Effector CD4-positive, alpha-beta T cell (primary cell): ENCODE measurements at regions not wholly inside any gene's neighbourhood (a gene's known extent, or its start where the extent isn't known, plus 50 kb on each side); places are given as distances from the start of the nearest gene placed in this dataset.

ENCODE experiments used
- DNase-seq: peaks from one replicate; pipeline ENCODE4 v3.0.0-alpha.2; 2020

DNA sequence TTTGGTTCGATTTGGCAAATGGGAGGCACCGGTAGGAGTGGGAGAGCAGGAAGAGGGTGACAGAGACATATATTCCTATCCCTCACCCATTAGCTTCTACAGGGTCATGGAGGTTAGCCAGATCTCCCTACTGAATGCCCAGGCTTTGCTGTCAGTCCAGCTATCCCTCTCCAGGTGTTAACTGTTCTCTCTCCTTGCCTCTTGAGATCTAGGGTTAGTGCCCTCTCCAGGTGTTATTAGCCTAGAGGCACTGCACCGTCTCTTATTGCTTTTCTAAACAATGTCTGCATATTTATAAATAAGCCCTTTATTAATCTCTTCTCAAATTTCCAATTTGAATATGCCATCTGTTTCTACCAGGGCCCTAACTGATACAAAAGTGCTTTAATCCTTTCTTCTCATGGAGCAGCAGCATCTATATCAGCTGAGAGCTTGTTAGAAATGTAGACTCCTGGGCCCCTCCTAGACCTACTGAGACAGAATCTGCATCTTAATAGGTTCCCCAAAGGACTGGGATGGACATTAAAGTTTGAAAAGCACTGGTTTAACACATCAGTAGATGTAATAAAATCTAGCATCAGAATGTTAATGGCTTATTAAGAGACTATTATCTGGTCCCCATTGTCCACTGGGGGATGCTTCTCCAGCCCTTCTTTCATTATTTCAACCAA, 322.5 kb upstream of the SLC24A2 start:
- no peak for DNase-seq

DNA sequence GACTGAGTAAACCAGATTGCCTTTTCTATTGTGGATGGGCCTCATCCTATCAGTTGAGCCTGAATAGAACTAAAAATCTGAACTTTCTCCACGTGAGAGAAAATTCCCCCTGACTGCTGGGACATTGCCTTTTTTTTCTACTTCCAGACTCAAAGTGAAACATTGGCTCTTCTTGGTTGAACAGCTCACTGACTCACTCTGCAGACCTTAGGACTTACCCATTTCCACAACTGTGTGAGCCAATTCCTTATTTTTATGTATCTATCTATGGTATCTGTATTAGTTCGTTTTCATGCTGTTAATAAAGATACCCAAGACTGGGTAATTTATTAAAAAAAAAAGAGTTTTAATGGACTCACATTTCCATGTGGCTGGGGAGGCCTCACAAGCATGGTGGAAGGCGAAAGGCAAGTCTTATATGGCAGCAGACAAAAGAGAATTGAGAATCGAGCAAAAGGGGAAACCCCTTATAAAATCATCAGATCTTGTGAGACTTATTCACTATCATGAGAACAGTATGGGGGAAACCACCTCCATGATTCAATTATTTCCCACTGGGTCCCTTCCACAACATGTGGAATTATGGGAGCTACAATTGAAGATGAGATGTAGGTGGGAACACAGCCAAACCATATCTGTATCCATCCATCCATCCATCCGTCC, 306.7 kb upstream of the SLC24A2 start:
- DNase-seq: no peak

DNA sequence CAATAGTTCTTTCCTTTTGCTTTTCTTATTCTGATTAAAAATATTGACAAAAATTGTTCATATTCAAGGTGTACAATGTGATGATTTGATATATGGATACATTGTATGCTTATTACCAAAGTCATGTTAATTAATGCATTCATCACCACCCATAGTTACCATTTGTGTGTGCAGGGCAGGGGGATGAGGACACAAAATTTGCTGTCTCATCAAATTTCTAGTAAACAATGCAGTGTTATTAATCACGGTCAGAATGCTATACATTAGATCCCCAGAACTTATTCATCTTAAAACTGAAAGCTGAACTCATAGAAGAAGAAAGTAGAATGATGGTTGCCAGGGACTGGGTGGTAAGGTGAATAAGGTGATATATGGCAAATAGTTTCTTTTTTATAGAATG, 303.7 kb upstream of the SLC24A2 start:
- DNase-seq: no peak

DNA sequence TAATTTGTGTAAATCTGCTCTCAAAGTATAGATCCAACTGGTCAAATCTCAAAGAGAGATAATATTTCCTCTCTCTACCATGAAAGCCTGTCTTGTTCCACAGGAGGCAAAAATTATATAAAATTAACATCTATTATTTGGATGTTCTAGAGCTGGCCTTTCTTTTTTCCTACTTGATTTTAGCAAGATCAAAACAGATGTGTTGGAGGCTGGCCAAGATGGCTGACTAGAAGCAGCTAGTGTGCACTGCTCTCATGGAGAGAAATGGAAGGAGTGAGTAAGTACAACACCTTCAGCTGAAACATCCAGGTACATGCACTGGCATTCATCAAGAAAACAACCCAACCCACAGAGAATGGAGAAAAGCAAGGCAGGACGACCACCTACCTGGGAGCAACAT, 298.6 kb upstream of the SLC24A2 start:
- DNase-seq: no peak

DNA sequence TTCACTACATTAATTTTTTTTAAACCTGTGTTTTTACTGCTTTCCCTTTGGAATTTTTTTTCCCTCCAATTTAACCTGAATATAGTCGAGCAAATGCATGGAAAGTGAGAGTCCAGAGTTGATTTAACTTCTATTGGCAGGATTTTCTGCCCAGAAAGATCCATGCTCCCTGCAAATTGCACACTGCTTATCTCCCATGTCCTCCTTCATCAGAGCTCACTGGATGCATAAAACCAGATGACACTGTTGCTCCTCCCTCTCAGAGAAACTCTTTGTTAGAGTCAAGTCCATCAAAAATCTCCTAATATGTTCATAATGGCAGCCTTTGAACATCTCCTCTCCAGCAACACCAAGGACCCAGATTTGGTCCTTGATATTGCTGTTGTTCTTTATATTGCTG, 297.0 kb upstream of the SLC24A2 start:
- no peak for DNase-seq

DNA sequence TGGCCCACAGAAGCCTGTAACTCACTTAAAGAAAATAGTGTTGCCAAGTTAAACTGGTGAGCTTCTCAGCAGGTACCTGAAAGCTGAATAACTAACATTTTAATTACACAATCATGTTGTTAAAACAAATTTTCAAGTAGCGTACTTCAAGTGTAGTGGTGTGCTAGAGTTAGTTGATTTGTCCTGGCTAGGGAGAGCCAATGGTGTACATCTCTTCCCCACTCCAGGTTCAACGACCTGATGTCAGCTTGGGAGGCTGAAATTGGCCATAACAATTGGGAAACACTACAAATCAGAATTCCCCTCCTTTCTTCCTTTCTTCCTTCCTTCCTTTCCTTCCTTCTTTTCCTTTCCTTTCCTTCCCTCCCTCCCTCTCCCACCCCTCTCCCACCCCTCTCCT, 295.3 kb upstream of the SLC24A2 start:
- no peak for DNase-seq

DNA sequence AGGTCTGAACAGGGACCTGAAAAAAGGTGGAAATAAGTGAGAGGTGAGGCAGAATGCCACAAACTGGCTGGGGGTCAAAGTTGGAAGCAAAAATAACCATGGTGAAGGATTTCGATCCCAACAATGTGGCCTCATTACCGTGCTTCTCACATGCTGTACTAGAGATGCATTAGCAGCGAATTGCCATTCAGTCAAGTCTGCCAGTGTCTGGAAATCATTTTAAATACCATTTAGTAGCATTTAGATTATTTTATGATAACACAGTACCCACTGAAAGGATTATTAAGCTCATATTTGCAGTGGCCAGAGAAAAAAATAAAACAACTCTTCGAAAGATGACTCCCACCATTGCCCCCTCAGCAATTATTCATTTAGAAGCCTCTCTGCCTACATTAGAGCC, 294.6 kb upstream of the SLC24A2 start:
- DNase-seq: no peak

DNA sequence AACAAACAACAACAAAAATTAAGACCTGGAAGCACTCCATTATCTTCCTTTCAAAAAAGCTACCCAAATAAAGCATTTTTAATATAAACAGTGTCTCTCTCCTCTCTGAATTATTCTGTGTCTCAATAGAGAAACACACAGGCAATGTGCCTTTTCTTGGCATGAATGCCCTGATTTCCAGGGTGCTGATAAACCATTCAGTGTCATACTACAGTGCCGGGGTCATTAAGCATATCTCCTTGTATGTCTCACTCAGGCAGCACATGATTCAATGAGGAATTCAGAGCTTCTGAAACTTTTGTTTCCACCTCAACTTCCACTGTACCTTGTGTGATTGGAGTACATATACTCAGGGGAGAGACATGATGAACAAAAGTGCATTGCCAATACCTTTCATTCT, 294.0 kb upstream of the SLC24A2 start:
- no peak for DNase-seq

DNA sequence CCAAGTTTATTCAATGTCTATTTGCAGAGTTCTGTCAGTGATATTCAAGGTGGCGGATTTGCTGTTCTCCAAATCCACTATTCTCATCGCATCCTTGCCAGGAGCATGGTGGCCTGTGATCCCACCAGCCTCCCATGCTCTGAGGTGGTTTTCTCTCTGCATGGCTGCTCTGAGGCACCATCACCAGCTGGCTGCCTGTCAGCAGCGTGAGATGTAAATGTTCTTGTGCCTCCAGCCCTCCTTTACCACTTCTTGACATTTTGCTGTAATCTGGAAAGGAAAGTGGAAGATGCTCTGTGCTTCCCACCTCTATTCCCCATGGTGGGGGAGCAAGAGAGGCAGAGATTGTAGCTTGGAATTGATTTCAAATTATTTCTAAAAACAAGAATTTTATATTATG, 293.6 kb upstream of the SLC24A2 start:
- no peak for DNase-seq

DNA sequence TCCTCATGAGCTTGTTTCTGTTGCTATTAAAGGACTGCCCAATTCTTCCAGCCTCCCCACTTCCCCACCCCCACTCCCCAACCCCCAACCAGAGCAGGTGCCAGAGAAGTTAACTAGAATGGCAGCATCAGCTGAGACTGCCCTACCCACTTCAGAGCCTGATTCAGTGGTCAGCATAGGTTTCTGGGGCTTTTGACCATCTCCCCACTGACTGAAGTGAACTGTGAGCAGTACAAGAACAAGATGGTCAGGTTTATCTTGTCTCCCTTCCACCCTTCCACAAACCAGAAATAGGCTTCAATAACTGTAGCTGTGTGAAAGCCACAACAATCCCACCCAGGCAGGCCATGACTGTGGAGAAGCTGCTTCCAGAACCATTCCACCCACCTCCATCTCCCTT, 289.4 kb upstream of the SLC24A2 start:
- no peak for DNase-seq

DNA sequence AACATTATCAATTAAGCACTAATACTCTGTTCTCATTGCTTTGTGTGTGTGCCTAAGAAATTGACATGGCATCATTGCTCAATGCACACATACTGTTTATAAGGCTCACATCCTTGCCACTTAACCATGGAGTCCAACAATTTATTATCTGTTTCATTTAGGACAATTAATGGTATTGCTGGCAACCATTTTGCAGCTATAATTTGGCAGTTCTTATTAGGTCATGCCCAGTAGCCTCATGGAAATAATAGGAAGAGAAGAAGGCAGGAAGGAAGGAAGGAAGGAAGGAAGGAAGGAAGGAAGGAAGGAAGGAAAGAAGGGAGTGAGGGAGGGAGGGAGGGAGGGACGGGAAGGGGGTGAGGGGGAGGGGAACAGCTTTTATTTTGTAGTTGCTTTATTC, 285.5 kb upstream of the SLC24A2 start:
- no peak for DNase-seq

DNA sequence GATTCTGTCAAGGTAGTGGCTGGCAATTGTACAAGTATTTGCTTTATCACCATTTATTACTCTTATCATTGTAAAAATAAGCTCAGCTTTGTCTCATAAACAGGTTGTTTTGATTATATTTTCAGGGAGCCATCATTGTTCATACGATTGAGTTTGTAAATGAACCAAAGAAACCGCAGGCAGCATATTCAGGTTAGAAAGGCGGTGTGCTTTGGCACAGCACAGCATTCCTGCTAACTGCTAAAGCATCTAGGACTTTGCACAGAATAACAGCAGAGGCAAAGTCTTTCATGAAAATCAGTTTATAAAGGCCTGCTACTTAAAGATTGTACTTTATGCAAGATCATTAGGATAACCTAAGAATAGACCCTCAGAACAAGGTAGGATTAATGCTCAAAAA, 281.5 kb upstream of the SLC24A2 start:
- no peak for DNase-seq

DNA sequence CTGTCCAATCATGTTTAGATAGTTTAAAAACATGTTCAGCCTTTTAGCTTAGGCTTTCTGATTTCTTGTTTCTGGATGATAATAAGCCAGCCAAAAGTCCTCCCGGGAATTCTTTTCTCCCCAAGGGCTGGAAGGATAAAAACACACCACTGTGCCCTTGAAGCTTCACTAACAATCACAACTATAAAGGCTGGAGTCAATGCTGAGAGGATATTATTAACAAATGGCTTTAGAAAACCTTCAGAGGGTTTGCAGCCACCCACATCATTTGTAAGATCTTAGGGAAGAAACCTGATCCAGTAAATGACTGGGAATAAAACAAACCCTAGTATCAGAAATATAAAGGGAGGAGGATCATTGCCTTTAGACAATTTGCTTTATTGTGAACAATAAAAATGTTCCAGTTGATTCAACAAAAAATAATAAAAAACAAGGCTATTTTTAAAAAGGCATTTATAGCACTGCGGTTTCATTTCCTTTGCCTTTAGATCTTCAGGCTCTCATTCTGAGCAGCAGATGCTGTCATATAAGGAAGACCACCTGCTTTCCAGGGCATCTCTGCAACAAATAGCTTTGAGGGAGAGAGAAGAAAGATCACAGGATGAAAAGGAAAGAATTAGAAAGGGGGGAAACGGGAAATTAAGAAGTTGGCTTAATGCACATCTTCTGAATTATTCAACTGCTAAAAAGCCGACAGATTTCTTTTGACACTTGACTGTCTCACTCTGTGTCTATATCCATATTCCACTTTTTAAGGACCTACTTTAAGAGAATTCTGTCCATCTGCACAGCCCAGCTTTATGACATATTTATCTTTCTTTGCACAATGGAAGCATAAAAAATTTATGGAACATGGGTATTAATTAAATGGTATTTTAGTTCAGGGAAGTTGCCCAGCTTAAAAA, 277.2 kb upstream of the SLC24A2 start:
- DNase-seq: no peak

DNA sequence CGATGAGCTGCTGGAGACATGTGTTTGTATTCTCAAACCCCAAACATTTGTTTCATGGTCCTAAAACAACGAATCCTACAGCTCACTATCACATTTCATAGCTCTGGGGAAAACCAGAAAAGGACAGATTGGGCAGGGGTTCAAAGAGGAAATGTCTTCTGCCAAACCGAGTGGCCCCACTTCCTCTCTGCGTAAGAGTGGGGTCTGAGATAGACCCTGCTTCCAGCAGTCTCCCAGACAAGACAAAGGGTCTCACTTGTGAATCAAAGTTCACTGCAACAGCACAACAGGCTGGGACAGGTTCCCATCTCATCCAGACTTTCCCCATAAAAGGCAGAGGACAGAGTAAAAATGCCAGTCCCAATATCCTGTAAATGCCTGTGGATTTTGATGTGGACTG, 276.2 kb upstream of the SLC24A2 start:
- DNase-seq: no peak

DNA sequence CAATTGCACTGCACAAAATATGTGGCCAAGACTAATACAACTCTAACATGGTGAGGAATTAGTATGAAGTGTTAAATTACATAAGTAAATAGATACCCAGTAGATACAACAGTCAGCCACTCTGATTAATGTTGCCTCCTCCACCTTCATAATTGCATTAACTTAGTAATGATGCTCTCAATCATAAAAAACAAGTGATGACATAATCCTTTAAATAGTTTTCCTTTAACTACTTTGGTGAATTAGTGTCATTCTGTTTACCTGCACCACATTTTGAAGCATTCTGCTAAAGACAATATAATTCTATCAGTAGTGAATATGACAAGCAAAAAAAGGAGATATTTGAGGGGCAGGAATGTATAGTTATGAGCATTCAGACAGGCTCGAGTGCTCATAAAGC, 265.9 kb upstream of the SLC24A2 start:
- no peak for DNase-seq

DNA sequence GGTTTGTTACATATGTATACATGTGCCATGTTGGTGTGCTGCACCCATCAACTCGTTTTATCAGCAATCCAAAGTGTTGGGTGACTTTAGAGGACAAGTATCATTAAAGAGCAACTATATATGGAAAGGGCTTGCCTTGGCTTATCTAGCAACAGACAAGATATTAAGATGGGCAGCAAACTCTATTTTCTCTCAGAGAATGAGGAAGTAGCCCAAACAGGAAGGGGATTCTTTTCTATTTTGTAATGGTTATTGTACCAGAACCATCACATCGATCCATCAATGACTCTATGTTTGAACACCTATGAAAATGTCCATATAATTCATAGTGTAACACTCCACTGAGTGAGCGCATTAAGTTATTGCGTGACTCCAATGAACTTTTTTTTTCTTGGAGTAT, 260.1 kb upstream of the SLC24A2 start:
- no peak for DNase-seq

DNA sequence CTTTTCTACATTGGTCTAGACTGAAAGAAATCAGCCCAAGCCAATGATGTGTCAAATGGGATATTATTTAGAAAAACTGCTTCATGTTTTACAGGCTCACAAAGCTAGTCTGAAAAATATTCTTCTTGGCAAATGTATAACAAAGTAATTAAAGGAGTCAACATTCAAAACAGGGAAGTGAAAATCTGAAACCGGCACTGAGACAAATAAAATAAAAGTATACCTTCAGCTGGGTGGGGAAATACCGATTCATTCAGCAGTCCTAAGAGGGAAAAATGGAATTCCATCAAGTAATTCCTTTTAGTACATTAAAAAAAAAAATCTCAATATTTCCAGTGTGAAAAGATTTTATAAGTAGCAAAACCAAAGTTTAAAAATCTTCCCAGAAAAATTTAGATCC, 259.6 kb upstream of the SLC24A2 start:
- no peak for DNase-seq

DNA sequence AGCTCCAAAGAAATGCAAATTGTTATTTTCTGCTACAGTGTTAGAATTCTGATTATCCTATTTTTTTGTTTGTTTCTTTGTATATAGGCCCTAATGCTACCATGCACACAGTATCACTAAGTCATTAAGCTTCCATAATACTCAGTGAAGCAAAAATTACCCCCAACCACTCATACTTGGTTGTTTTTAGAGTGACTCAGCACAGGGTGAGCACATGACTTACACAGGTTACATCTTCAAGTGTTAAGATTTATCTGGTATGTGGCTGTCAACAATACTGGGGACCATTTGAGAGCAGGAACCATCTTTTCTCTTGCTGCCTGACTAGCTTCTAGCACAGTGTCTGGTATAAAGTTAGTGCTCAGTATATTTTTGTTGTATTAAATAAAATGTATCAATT, 255.8 kb upstream of the SLC24A2 start:
- DNase-seq: no peak

DNA sequence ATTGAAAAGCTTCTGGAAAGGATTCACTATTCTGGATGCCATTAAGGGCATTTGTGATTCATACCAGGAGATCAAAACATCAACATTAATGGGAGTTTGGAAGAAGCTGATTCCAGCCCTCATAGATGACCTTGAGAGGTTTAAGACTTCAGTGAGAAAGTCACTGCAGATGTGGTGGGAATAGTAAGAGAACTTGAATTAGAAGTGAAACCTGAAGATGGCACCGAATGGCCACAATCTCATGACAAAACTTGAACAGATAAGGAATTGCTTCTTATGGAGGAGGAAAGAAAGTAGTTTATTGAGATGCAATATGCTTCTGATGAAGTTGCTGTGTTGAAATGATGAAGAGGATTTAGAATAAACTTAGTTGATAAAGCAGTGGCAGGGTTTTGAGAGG, 254.6 kb upstream of the SLC24A2 start:
- DNase-seq: no peak

DNA sequence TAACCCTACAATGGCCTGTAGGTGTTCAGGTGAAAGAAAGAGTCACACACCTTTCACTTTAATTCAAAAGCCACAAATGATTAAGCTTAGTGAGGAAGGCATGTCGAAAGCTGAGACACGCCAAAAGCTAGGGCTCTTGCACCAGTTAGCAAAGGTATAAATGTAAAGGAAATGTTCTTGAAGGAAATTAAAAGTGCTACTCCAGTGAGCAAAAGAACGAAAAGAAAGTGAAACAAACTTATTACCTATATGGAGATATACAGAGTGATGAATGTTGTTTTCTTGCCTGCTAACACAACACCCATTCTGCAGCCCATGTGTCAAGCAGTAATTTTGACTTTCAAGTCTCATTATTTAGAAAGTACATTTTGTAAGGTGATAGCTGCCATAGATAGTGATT, 254.2 kb upstream of the SLC24A2 start:
- DNase-seq: no peak

DNA sequence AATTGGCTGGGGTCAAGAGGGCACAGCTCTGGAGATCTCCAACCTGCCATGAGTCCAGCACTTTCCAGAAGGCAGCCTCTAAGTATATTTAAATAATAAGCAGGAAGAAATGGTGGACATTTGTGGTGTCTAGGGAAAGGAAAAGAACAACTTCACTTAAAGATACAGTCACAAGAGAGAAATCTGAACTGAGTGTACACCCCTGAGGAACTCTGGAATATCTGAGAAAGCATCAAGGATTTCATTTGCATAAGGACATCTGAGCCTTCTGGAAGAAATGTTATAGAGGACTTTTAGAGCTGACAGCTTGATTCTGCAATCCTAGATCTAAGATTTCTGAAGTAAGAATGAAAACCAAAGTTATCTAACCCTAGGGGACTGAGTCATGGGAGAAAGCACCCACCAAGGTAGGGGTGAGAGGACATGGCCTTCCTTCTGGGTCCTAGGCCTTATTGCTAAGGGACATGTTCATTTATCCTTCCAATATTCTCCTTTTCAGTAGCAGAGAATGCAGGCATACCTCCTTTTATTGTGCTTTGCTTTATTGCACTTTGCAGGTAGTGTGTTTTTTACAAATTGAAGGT, 253.4 kb upstream of the SLC24A2 start:
- no peak for DNase-seq

DNA sequence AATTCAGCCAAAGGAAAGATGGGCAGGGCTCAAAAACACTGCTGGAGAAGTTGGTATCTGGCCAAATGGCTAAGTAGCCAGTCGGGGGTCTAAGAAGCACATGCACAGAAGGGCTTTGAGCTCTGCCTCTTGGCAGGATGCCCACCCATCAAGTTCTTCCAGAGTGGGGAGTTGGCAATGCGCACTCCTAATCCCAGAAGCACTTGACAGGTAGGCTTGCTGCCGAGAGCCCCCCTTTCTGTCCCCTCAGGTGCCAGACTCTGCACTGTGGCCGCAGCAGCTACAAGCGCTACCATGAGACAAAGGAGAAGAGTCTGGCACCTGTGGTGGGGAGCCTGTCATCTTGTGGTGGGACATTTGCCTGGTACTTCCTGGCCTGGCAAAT, 252.9 kb upstream of the SLC24A2 start:
- DNase-seq: no peak

DNA sequence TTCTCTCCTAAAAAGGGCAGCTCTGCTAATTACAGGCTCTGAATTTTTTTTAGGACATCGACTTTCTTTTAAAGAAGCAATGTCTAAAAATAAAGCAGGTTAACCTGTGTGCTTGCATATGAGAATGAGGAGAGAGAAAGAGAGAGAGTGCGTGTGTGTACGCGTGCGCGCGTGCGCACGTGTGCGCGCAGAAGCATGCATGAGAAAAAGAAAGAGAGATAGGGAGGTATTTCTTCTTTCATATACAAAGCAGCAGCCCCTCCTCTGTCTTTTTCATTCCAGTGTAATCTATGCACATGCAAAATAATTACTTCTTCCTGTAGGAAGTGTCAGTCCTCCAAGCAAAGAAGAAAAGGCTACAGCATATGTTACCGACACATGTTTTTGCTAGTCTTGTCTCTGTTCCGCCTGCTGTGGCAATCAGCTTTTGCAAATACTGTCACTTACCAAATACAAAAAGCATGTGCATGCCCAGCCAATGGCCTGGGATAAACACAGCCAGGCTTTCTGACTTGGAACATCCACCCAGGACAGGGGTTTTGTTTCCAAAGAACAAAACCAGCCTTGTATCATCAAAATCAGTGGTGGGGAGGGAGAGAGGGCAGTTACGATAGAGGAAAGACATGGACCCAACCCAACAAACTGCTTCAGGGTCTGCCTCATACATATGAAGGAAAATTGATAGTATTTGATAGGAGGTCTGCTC, 252.3 kb upstream of the SLC24A2 start:
- DNase-seq: no peak
